CD1c-positive myeloid dendritic cell (primary cell): ENCODE measurements at regions not wholly inside any gene's neighbourhood (a gene's known extent, or its start where the extent isn't known, plus 50 kb on each side); places are given as distances from the start of the nearest gene placed in this dataset.
A peak's percentile ranks its signal among the peaks of the same experiment; 100 is the strongest.

Source experiments
- DNase-seq: peaks from one replicate; pipeline ENCODE4 v3.0.0-alpha.2; 2016; ENCODE audit errors: extremely low spot score

DNA sequence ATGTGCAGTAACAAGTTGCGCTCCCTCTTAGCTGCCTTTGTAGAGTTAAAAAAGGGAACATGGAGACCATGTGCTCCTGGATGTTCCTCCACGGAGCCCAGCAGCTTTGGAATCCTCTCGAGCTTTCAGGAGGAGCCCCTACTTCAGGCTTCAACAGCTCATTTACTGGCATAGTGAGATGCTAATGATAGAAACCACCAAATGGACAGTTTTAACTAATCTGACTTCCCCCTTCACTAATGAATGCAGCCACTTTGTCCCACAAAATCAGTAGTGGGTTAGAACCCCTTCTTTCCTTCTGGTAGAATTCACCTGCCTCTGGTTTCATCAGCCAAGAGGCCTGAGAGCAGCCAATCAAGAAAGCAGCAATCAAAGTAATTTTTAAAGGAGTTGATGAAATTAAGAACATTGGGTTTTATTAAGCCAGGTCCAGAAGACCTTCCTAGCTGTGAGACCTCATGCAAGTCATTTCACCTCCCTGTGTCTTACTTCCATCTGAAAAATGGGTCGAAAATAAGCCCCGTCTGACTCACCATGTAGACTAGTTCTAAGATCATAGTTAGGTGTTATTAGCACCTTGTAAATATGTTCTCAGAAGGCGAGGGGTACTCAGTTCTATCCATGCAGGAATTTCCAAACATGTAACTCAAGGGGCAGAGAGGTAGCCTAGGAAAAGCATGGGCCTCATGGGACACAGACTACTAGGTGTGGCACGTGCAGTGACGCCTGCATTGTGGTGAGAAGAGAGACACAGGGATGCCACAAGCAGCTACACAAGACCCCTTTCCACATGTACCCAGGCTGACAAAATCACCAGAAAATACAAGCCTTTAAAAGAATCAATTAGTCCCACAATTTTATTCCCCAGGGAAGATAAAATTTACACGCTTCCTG, 179.7 kb upstream of the LPP start:
- DNase-seq, result no peak

DNA sequence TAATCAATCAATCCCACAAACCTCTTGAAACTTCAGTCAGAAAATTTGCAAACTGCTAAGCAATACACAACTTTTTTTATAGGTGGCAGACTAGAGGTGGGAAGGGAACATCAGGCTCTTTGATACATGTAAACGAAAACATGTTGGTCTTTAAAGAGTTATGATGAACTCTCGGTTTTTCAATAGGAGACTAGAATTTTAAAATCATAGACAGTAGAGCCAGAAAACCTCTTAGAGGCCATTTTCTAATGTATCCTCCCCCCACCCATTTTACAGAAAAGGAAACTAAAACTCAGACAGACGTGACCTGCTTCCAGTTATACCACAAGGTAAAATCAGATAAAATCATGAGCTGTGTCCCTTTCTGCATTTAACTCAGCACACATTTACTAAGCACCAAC, 179.1 kb upstream of the LPP start:
- no peak for DNase-seq

DNA sequence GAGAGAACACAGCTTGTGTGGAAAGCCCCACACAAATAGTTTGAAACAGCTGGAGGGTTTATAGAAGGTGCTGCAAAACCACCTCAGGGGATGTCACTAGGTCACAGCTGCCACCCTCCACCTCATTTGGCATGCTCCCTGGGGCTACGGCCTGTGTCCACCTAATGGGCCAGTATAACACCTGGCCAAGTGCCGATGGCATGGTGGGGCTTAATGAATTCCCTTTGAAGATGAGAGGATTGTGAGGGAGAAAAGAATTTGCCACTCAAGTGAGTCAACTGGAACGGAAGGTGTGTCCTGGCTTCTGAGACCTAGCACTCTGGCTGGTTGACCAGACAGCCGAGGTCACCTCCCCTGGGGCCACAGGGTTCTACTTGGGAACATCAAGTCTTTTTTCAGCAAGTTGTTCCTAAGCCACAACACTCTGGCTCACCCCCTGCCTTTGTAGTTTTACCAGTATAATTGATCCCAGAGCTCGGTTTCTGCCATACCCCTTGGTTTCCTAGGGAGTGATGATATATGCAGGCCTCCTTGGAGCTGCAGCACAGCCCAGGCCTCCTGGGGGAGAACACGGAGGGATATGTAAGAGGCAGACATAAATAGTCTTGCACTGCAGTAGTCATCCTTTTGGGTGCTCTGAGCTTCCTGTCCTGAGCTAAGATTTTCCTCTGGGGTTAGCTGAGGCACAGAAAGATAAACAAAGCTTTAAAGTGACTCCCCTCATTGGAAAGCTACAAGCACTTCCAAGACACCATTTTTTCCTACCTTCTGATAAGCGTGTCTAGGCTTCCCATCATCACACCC, 178.2 kb upstream of the LPP start:
- DNase-seq, result no peak

DNA sequence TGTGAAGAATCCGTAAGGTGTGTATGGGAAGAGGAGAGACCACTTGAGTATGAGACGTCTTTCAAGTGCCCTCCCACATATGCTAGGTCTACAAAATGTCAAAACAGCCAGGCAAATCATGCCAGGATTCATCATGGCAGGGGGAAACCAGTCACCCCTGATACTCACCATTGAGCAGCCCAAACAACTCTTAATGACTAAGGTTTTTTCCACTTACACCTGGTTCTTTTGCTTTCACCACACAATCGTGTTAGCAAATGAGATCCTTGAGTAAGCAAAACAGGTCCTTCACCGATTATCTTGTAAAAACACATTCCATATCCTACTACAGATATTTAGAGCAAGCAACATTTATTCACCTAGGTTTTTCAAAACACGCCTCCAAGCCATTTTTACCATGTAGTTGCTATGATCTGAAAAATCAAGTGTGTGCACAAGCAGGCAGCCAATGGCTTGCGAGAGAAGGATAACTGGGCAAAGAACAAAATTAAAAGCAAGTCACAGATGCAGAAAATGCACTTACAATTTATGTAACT, 177.5 kb upstream of the LPP start:
- DNase-seq, result no peak

DNA sequence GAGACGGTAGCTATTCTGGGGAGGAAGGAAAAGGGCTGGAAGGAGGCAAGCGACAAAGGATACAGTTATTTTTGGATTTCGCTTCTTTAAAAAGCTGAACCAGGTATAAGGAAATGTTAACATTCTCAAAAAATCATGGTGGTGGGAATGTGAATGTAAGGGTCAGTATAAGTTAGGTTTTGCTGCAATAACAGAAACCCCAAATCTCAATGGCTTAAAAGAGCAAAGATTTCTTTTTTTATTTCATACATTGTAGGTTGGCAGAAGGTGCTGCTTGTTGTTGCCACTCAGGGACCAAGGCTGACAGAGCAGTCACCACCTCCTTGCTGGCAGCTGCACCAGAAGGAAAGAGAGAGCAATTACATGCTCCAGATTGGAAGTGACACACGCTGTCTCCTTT, 176.3 kb upstream of the LPP start:
- DNase-seq, result no peak

DNA sequence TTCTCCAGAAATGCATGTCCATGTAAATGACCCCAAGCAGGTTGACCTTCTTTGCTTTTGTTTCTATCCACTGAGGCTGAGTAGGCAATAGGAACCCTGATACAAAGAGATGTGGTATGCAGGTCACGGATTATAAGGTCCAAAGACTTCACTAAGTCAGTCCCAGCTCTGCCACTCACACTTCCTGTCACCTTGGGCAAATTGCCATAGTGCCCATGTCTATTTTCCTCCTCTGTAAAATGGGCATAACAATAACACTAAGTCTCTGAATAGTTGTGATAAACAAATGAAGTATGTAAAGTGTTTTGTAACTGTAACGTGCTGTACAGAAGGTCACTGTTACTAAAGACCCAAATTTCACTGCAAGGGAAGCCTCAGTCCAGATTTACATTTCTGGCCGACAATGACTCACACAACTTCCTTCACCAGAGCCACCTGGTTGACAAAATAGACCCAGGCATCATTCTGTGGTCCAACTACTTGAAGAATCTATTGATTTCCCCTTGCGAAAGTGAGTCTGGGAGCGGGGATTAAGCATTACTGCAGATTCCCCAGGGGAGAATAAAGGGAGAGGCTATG, 175.4 kb upstream of the LPP start:
- DNase-seq, result no peak

DNA sequence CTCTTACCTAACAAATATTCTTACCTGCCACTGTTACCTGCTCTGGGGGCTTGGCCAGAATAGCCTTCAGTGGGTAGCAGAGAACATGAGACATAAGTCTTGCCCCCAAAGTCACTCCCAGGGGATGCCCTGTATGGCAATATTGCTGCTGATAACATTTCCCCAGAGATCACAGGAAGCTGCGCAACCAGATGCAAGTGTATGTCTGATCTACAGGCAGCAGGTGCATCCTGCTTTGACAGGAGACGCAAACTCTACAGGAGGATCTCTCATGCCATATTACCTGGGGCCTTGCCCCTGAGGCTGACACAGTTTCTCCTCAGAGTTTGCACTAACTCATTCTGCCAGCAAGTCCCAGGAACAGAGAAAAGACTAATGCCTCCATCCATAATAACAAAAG, 174.4 kb upstream of the LPP start:
- no peak for DNase-seq

DNA sequence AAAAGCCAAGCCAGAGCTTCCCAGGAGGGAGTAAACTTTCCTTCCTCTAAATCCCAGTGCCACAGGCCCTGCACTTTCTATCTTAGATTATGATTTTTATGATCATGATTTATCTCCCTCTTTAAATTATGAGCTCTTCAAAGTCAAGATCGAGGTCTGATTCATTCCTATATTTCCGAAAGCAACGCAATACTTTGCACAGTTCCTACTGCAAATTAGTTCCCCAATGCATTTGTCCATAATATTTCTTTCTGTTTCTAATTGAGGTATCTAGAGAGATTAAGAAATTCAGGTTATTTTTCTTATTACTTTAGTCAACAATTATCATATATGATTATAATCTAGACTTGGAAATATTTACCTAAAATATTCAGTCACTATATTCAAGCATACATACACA, 173.1 kb upstream of the LPP start:
- no peak for DNase-seq

DNA sequence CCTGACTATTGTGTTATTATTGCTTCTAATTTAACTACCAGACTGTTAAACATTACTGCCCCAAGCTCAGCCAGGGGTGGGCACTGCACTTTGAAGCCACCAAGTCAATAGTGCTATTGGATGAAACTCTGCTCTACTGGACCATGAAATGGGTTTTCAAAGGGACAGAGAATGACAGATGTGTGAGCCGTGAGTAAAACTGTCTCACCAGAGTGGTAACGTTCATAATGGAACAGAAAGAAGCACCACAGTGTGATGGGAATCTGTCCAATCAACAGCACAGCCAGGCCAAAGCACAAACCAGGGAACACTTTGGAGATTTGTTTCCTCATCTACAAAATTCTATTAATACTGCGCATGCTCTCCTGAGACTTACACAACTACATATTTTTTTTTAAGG, 171.8 kb upstream of the LPP start:
- DNase-seq, result no peak

DNA sequence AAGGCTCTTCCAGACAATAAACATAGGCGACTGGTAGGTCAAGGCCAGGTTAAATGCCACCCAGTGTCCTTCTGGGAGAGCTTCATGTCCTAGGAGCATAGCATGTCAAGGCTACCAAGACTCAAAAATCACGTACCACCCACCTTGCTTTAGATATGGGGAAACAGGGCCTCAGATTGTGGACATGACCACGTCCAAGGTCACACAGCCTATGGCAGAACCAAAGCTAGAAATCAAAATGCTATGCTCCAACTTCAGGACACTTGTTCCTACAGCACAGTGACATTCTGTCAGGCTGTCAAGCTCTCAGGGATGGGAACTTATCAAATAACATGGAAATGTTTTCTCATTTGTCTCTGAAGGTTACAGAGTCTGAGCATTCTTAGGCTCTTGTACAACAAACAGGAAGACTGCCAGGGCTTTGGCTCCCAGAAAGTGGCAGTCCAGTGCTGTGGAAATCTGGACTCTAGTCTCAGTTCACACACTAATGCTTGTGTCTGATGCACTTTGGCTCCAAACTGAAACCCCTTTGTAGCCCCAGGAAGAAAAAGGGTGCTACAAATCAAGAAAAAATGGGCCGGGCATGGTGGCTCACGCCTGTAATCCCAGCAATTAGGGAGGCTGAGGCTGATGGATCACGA, 170.4 kb upstream of the LPP start:
- DNase-seq, result no peak

DNA sequence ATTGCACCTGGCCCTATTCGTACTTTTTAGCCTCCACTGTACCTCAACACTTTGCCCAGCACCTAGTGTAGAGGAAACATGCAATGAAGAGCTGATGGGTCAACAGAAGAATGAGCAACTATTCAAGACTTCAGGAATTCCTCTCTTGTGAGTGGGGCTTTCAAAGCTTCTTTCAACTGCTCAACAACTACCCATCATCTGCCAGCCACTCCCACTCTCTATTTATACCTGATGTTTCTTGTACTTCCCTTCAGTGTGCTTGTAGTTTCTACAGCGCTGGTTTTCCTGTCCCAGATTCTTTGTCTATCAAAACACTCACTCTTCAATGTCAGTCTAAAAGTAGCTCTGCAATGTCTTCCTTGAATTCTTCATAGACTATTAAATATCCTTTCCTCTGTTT, 168.3 kb upstream of the LPP start:
- DNase-seq, result no peak

DNA sequence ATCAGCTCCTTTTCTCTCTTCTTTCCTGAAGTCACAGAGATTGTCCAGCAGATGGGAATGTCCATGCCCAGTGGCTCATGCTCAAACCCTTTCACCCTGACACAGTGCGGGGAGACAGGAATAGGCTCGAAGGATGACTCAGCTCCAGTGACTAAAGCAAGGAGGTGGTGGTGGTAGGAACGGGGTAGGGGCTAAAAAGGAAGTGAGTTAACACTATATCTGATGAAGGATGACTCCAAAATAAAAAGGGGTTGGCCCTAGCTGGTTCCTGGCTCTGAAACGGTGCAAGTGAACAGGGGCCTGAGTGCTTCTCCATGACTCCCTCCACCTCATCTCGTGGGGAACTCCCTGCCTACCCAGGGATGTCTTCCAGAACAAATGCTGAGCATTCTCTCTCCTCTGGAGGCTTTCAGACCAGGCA, 167.4 kb upstream of the LPP start:
- peak; percentile 66 for DNase-seq

DNA sequence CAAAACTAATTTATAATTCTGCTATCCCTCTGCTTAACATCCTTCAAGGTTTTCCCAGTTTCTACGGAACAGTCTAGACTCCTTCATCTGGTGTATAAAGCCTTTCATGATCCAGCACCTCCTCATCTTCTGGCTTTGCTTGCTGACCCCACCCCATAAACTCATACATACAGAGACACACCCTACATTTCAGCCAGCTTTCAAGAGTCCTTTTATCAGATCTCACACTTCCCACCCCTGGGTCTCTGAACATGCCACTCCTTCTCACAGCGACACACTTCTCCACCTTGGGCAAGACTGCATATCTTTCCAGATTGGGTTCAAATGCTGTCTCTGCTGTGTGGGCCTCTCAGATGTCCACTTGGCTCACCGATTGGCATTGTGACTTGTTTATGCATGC, 166.8 kb upstream of the LPP start:
- no peak for DNase-seq

DNA sequence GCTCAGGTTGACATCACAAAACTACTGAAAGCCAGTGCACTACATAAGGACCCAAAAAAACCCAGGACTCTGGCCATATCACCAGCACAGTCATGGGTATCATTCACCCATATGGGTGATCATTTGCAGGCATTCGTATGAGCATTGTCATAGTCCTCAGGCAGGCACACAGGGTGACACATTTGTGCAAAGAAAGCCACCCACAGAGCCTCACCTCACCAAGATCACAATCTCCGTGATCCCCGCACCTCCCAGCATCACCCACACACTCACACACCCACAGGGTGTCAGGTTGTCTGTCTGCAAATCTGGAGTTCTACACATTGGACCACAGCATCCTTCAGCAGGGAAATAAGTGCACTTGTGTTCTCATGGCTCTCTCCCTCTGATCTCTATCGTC, 166.0 kb upstream of the LPP start:
- DNase-seq, result no peak

DNA sequence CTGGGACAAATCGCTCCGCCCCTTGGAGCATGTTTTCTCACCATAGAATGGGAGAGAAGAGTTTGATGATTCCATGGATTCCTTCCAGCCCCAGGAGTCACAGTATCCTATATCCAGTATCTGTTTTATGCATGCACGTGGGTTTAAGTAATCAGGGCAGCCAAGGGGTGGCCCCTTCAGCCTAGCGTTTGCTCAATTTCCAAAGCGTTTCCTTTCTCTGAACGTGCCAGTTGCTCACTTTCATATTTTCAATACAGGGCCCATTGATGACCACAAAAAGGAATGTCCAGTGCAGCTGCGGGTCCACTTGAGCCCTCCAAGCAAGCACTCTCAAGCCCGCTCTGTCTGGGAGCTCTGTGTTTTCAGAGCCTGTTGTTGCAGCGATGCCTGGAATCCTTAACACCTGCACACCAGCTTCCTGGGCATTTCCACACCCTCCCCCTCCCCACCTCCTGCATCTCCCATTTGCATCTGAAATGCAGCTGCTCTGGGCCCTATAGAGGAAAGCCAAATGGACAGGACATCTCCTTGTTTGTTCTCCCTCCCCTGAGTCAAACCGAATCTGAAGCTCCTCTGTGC, 164.3 kb upstream of the LPP start:
- no peak for DNase-seq

DNA sequence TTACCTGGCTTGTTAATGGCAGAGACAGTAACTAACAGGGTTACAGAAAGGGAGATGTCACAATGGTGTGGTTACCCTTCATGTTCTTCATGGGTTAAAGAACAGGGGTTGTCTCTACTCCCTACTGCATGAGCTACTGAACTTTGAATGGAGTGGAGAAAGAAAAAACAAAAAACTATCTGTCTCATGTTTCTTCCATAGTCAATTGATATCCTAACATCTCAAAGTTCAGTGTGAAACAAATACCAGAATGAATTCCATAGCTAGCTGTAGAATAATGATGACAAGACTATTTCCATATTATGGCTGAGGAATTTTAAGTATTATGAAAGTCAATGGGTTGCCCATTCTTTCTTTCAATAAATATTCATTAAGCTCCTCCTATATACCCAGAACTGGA, 161.3 kb upstream of the LPP start:
- DNase-seq, result no peak

DNA sequence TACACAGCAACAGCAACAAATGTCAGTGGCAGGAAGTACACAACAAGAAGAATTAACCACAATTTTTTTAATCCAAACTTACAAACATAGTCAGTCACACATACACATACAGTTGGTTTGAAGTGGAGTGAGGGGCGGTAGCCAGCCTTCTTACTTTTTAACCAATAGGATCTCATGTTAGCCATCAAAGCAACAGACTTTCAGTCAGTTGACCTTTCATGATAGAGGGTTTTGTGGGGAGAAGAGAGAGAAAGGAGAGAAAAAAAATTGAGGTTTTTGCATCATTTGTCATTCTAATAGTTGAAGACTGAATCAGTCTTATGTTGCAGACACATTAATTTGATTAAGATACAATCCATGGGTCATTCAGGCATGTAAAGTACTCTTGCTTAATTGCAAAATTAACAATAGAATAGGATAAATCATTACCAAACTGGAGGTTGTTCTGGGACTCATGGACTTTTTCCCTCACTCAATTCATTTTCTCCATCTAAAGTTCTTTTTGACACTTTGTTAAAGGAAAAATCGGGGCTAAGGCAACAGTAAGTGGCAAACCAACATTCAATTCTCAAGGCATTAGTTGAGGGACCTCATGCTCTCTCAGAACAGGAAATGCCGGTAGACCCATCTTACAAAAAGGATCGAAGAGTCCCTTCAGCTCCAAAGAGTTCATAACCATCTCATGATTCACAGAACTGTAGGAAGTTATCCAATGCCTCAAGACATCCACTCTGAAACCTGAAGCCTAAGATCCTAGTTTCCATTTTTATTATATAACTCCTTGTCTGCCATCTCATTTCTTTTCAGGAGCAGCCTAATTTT, 159.5 kb upstream of the LPP start:
- no peak for DNase-seq

DNA sequence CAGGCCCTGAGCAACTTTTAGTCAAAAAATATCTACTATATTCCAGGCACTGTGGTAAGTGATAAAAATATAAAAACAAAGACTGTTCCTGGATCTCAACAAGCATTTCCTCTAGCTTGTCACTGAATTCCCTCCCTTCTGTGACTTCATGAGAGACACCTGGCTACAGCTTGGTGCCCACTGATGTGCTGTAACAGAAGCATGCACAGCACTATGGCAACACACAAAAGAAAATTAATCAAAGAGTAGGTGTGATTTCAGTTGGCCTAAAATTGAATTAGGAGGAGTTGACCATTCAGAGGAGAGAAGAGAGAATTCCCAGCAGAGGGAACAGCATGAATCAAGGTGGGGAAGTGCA, 158.9 kb upstream of the LPP start:
- no peak for DNase-seq

DNA sequence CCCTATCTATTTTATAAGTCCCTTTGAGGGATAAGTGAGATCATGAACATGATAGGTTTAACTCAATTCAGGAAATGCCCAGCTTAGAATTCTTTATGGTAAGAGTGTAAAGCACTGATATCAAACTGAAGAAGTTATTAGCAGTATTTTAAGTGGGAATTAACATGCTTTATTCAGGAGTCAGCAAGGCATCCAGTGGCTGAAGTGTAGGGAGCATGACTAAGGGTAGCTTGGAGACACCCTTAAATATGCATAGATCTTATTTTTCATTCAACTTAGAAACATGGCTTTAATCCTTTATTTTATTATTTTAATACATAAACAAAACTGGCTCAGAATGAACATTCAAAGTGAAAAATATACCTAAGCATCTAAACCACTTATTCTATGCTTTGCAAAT, 158.3 kb upstream of the LPP start:
- DNase-seq, result no peak

DNA sequence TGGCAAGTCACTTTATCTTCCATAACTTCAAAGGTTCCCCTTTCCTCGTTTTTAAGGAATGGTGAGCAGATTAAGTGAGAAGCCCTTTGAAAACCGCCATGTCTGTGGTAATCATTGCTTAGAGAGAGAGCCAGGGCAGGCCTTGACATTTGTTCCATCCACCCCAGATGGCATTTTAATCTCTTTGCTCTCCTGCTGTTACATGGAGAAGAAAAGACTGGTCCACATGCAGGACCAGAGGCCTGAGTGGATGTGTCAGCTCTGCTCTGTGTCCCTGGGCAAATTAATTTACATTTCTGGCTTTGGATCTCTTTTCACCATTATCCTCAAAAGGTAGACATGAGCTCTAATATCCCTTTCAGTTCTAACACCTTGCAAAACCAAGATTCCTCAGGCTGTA, 157.3 kb upstream of the LPP start:
- no peak for DNase-seq

DNA sequence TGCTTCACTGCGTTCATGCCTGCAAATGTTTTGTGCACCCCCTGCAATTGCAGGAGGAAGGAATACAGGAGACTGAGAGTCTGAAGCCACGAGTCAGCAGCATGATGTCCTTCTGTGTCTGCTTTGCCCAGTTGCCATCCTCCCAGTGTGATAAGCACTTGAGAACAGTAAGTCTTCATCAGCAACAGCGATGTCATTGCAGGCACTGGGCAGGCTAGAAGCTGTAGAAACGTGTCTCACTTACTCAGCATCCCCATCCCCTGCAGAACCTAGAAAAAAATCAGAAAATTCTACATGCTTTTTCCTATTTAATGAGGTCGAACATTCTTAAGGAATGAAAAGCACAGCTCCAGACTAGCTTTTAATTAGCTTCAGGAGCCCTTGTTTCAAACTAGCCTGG, 156.5 kb upstream of the LPP start:
- no peak for DNase-seq
